COR-L47 (cell line): ENCODE measurements at regions not wholly inside any gene's neighbourhood (a gene's known extent, or its start where the extent isn't known, plus 50 kb on each side); places are given as distances from the start of the nearest gene placed in this dataset.

Experiments used
- DNase-seq: peaks from one replicate; lab custom pipeline; 2025; lab: John Stamatoyannopoulos, UW

- no peak for DNase-seq
Observed at GRCh38 chr2:235170016-235170415, 218.2 kb downstream of the SH3BP4 start.

- peak; percentile 69 for DNase-seq
Observed at GRCh38 chr2:235170536-235171521, 219.0 kb downstream of the SH3BP4 start.

GRCh38 chr2:235171550-235172031, 219.8 kb downstream of the SH3BP4 start:
- DNase-seq: no peak

- no peak for DNase-seq
Observed at GRCh38 chr2:235180642-235181041, 228.8 kb downstream of the SH3BP4 start.

- DNase-seq: no peak
Observed at GRCh38 chr2:235183786-235184185, 232.0 kb downstream of the SH3BP4 start.

GRCh38 chr2:235187806-235188205, 236.0 kb downstream of the SH3BP4 start:
- DNase-seq: no peak

GRCh38 chr2:235191486-235191885, 239.7 kb downstream of the SH3BP4 start:
- DNase-seq: no peak

- no peak for DNase-seq
Observed at GRCh38 chr2:235191978-235192377, 240.2 kb downstream of the SH3BP4 start.

- DNase-seq: no peak
Observed at GRCh38 chr2:235194351-235194750, 242.5 kb downstream of the SH3BP4 start.

GRCh38 chr2:235194836-235195235, 243.0 kb downstream of the SH3BP4 start:
- DNase-seq: no peak

- no peak for DNase-seq
Observed at GRCh38 chr2:235195921-235196320, 244.1 kb downstream of the SH3BP4 start.

GRCh38 chr2:235199128-235199527, 247.3 kb downstream of the SH3BP4 start:
- no peak for DNase-seq

GRCh38 chr2:235200216-235200615, 248.4 kb downstream of the SH3BP4 start:
- no peak for DNase-seq

- DNase-seq: no peak
Observed at GRCh38 chr2:235201756-235202155, 249.9 kb downstream of the SH3BP4 start.

GRCh38 chr2:235204948-235205347, 253.1 kb downstream of the SH3BP4 start:
- DNase-seq: no peak

- no peak for DNase-seq
Observed at GRCh38 chr2:235206399-235206798, 254.6 kb downstream of the SH3BP4 start.

- DNase-seq: no peak
Observed at GRCh38 chr2:235206980-235207579, 255.3 kb downstream of the SH3BP4 start.

GRCh38 chr2:235211056-235211455, 259.2 kb downstream of the SH3BP4 start:
- no peak for DNase-seq

GRCh38 chr2:235212501-235213158, 260.8 kb downstream of the SH3BP4 start:
- DNase-seq: no peak

GRCh38 chr2:235215248-235215647, 263.4 kb downstream of the SH3BP4 start:
- DNase-seq: no peak

- no peak for DNase-seq
Observed at GRCh38 chr2:235216901-235217300, 265.1 kb downstream of the SH3BP4 start.

GRCh38 chr2:235217846-235218245, 266.0 kb downstream of the SH3BP4 start:
- DNase-seq: no peak

- no peak for DNase-seq
Observed at GRCh38 chr2:235218486-235218907, 266.7 kb downstream of the SH3BP4 start.
